Testis (tissue), 2 donors: ENCODE measurements at regions not wholly inside any gene's neighbourhood (a gene's known extent, or its start where the extent isn't known, plus 50 kb on each side); places are given as distances from the start of the nearest gene placed in this dataset.

Experiments used
- CTCF ChIP-seq, 3 experiments: fragments of 450-650 bp in 2 of 3; fragments of 200-600 bp in 1 of 3; sonication (generic) in 1 of 3; IDR thresholded peaks; one replicate each; pipeline ENCODE4 v1.5.1; 2016 to 2019; ENCODE audit warnings: antibody characterized with exemption in 3 of 3, mild to moderate bottlenecking in 2 of 3, moderate library complexity in 1 of 3
- POLR2A ChIP-seq: fragments of 450-650 bp; IDR thresholded peaks from one replicate; pipeline ENCODE4 v1.6.1; 2017; ENCODE audit warnings: antibody characterized with exemption, mild to moderate bottlenecking, moderate library complexity

- TF ChIP-seq POLR2A: no peak
- TF ChIP-seq CTCF (IDR thresholded peaks at IDR 0.05): no peak
Observed at GRCh38 chr2:204264085-204264553, 281.2 kb upstream of the PARD3B start.
